ENCODE measurements at regions not wholly inside any gene's neighbourhood (a gene's known extent, or its start where the extent isn't known, plus 50 kb on each side); places are given as distances from the start of the nearest gene placed in this dataset.

DNA sequence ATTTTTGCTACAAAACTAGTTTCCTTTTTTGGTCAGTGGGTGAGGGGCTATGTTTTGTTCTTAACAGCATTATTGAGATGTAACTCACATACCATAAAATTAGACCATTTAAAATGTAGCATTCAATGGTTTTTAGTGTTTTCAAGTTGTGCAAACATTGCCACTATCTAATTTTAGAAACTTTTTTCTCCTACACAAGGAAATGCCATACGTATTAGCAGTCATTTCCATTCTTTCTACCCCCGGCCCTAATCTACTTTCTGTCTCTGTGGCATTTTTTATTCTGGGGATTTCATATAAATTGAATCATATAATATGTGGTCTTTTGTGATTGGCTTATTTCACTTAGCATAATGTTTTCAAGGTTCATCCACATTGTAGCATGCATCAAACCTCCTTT lies 55.0 kb upstream of the TIPARP start:
- TF ChIP-seq, protein P1, sequence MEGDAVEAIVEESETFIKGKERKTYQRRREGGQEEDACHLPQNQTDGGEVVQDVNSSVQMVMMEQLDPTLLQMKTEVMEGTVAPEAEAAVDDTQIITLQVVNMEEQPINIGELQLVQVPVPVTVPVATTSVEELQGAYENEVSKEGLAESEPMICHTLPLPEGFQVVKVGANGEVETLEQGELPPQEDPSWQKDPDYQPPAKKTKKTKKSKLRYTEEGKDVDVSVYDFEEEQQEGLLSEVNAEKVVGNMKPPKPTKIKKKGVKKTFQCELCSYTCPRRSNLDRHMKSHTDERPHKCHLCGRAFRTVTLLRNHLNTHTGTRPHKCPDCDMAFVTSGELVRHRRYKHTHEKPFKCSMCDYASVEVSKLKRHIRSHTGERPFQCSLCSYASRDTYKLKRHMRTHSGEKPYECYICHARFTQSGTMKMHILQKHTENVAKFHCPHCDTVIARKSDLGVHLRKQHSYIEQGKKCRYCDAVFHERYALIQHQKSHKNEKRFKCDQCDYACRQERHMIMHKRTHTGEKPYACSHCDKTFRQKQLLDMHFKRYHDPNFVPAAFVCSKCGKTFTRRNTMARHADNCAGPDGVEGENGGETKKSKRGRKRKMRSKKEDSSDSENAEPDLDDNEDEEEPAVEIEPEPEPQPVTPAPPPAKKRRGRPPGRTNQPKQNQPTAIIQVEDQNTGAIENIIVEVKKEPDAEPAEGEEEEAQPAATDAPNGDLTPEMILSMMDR (IDR thresholded peaks at IDR 0.05): no peak
- no peak for TF ChIP-seq EZH2 (IDR thresholded peaks at IDR 0.05)
